GM13977 (cell line): ENCODE measurements at regions not wholly inside any gene's neighbourhood (a gene's known extent, or its start where the extent isn't known, plus 50 kb on each side); places are given as distances from the start of the nearest gene placed in this dataset.

Source experiments
- DNase-seq: peaks from one replicate; pipeline ENCODE4 v3.0.0; 2012; ENCODE audit warnings: low spot score
- CTCF ChIP-seq: IDR thresholded peaks from 2 replicates; pipeline ENCODE4 v1.5.1; 2012; ENCODE audit warnings: mild to moderate bottlenecking, control low read depth; ENCODE audit not compliant: insufficient read depth; ENCODE audit errors: extremely low read depth, missing control alignments
- in situ Hi-C: fragments of 300-500 bp; cut with MboI; formaldehyde crosslinking; loops from one replicate; pipeline ENCODE4 v1.12.0; 2022; ENCODE audit warnings: low sequenced_read_pairs, low pct_unique_long_range_greater_than_20kb, mixed read lengths, inconsistent platforms; ENCODE audit not compliant: unreplicated experiment

GRCh38 chr6:149197482-149197881 is 120.0 kb upstream of the TAB2 start:
- TF ChIP-seq CTCF = no peak
- in situ Hi-C loops = no loop called here
- DNase-seq = no peak

GRCh38 chr6:149198265-149198664 is 119.2 kb upstream of the TAB2 start:
- in situ Hi-C loops = no loop called here
- no peak for DNase-seq
- no peak for TF ChIP-seq CTCF

- DNase-seq = no peak
- TF ChIP-seq CTCF = no peak
- in situ Hi-C loops = no loop called here
Measured at GRCh38 chr6:149200282-149200945, 117.1 kb upstream of the TAB2 start.

GRCh38 chr6:149201068-149201655 is 116.3 kb upstream of the TAB2 start:
- TF ChIP-seq CTCF = no peak
- no peak for DNase-seq
- in situ Hi-C loops = no loop called here

- no peak for DNase-seq
- in situ Hi-C loops = no loop called here
- TF ChIP-seq CTCF = no peak
Measured at GRCh38 chr6:149202100-149202499, 115.4 kb upstream of the TAB2 start.

GRCh38 chr6:149202952-149203351 is 114.6 kb upstream of the TAB2 start:
- in situ Hi-C loops = no loop called here
- no peak for DNase-seq
- no peak for TF ChIP-seq CTCF
